EH (cell line): ENCODE measurements at regions not wholly inside any gene's neighbourhood (a gene's known extent, or its start where the extent isn't known, plus 50 kb on each side); places are given as distances from the start of the nearest gene placed in this dataset.
"Not testable (repeated sequence)": the region's sequence is repeated elsewhere in the genome, so short reads cannot be mapped to it uniquely, and the experiment has no call there.

Source experiments
- DNase-seq: peaks from one replicate; pipeline ENCODE4 v3.0.0-alpha.2; 2015; ENCODE audit warnings: low read depth

DNA sequence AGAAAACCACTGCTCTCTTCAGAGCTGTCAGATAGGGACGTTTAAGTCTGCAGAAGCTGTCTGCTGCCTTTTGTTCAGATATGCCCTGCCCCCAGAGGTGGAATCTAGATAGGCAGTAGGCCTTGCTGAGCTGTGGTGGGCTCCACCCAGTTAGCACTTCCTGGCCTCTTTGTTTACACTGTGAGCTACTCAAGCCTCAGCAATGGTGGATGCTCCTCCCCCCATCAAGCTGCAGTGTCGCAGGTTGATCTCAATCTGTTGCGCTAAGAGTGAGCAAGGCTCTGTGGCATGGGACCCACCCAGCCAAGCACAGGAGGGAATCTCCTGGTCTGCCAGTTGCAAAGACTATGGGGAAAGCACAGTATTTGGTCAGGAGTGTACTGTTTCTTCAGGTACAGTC is 59.2 kb upstream of the ZNF641 start:
- not testable (repeated sequence) for DNase-seq

DNA sequence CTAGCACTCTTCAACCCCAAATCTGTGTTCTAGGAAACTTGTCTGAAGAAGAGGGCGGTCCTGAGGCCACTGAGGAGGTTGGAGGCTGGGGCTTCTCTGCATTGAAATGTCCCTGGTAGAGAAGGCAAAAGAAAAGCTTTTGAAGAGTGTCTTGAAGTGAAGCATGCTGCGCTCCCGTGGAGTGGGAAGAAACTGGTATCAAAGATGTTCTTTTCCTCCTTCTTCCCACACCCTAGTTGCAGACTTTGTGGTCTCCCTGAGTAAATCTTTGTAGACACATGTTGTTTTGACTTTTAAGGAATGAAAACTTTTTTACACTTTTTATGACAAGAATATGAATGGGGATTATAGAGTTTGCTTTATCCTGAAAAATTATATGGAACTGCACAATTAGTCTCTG is 59.0 kb upstream of the ANP32D start:
- no peak for DNase-seq

DNA sequence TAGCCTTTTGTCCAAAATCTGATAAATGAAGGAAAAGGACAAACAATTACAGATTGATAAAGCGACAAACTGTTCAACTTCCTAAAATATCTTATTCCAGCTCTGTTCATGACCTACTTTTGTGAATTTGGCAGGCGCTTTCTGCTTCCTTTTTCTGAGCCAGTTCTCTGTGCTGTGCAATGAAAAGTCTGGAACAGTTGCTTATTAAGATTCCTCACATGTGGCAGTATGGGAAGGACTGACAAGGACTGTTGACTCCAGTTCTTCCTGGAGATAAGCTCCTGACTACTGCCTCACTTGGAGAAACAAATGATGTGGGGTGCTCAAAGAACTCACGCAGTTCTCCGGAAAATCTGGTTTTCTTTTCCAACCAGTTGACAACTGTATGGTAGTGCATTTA is 58.3 kb upstream of the ANP32D start:
- DNase-seq, result no peak

DNA sequence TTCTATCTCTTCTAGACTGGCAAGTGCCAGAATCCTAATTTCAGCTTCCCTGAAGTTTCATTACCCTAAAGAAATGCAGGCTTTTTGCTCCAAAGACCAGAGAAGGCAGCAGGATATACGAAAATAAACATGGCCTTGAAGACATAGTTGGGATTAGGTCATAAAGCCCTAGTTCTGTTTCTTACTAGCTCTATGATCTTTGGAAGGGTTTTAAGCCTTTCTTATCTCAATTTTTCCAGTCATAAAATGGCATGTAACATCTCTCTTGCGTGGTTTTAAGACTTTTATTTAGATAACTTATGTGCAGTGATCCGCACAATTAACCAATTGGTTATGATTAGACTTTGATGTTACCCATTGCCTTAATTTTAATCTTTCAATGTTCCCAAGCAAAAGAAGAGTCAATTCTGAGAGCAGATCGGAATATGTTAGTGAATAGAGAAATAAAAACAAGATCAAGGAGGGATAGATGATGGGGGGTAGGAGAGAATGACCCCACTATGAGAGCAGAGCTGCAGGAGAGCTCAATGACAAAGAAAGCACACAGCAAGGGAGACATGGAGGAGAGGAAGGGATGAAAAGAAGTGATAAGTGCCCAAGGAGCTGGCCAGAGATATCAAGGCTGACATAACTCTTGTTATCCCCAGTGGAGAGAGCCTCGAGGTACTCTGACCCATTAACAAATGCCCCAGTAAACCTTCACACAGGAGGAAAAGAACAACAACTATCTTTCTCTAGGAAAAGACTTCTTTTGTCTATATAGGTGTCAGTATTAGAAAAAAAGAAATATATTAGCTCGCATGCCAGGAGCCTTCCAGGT is 53.0 kb upstream of the ANP32D start:
- no peak for DNase-seq

DNA sequence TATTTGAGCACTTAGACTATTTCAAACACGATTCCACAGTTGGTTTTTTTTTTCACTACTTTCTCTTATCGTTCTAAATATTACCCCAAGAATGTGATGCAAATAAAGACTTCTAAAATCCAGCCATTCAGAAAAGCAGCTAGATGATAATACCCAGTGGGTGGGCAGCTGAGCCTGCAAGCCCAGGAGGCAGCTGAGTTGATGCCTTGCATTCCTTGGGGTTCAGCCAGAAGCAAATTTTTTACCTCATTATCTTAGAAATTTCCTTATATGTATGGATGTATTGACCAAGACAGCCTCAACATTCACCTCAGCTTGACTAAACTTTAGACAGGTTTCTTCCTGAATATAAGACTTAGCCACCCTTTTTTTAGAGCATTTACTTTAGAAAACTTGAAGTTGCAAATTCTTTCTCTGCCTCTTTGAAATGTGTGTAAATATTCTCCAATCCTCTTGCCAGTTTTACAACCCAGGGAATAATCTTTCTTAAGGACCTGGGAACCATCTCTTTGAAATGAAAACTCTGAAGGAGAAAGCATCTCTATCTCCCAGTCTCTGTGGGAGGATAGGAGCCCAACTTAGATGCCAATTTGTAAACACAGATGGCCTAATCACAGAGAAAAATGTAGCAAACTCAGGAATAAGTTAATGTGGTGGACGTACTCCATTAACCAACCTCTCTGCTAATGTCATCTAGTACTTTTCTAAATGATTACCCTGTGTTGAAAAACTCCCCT is 52.2 kb upstream of the ANP32D start:
- DNase-seq, result peak; percentile 7

DNA sequence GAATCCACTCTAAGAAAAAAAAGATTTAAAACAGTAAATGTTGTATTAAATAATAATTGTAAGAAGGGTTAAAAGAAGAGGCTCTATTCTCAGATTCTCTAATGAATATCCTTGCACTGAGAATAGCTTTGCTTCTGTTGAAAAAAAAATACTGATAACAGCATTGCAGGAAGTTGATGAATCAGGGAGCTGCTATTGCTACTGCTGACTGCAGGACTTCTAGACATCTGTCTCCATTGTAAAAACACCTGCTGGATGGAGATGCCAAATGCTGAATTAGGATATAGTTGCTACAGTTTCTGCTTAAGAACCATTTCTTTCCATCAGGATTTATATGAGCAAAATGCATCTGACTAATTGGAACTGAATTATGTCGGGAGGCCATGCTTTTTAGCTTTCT is 50.3 kb upstream of the ANP32D start:
- DNase-seq, result no peak
